ENCODE measurements at regions not wholly inside any gene's neighbourhood (a gene's known extent, or its start where the extent isn't known, plus 50 kb on each side); places are given as distances from the start of the nearest gene placed in this dataset.

- DNase-seq = no peak
Measured at GRCh38 chr6:84414531-84414930, 187.1 kb upstream of the CEP162 start.

- DNase-seq = no peak
Measured at GRCh38 chr6:84411060-84411629, 183.7 kb upstream of the CEP162 start.

- no peak for DNase-seq
Measured at GRCh38 chr6:84409911-84410310, 182.5 kb upstream of the CEP162 start.

- no peak for DNase-seq
Measured at GRCh38 chr6:84408028-84408427, 180.6 kb upstream of the CEP162 start.

GRCh38 chr6:84403545-84403944 is 176.1 kb upstream of the CEP162 start:
- DNase-seq = no peak

- DNase-seq = no peak
Measured at GRCh38 chr6:84399003-84399402, 171.6 kb upstream of the CEP162 start.

- no peak for DNase-seq
Measured at GRCh38 chr6:84392261-84392660, 164.8 kb upstream of the CEP162 start.

- no peak for DNase-seq
Measured at GRCh38 chr6:84390851-84391250, 163.4 kb upstream of the CEP162 start.

GRCh38 chr6:84390334-84390733 is 162.9 kb upstream of the CEP162 start:
- no peak for DNase-seq

GRCh38 chr6:84379142-84379541 is 151.7 kb upstream of the CEP162 start:
- DNase-seq = no peak

GRCh38 chr6:84372290-84372689 is 144.8 kb upstream of the CEP162 start:
- no peak for DNase-seq

- DNase-seq = no peak
Measured at GRCh38 chr6:84371681-84372080, 144.2 kb upstream of the CEP162 start.

GRCh38 chr6:84362193-84362821 is 134.9 kb upstream of the CEP162 start:
- DNase-seq = no peak

- no peak for DNase-seq
Measured at GRCh38 chr6:84361372-84362192, 134.1 kb upstream of the CEP162 start.

- DNase-seq = no peak
Measured at GRCh38 chr6:84360039-84360438, 132.6 kb upstream of the CEP162 start.

GRCh38 chr6:84358581-84358980 is 131.1 kb upstream of the CEP162 start:
- no peak for DNase-seq

- DNase-seq = no peak
Measured at GRCh38 chr6:84357631-84358030, 130.2 kb upstream of the CEP162 start.

GRCh38 chr6:84356907-84357306 is 129.5 kb upstream of the CEP162 start:
- DNase-seq = no peak

GRCh38 chr6:84353459-84354423 is 126.3 kb upstream of the CEP162 start:
- DNase-seq = no peak

- no peak for DNase-seq
Measured at GRCh38 chr6:84350397-84350796, 123.0 kb upstream of the CEP162 start.

GRCh38 chr6:84349542-84349941 is 122.1 kb upstream of the CEP162 start:
- DNase-seq = no peak

- no peak for DNase-seq
Measured at GRCh38 chr6:84348801-84349200, 121.4 kb upstream of the CEP162 start.

GRCh38 chr6:84346372-84346771 is 118.9 kb upstream of the CEP162 start:
- no peak for DNase-seq

Measured in femur (tissue), 1 donor.